Activated CD8-positive, alpha-beta memory T cell treated with anti-CD3 and anti-CD28 coated beads for 4 hours (primary cell): ENCODE measurements at regions not wholly inside any gene's neighbourhood (a gene's known extent, or its start where the extent isn't known, plus 50 kb on each side); places are given as distances from the start of the nearest gene placed in this dataset.

ENCODE experiments used
- DNase-seq, 2 donors: peaks; one replicate each; pipeline ENCODE4 v3.0.0-alpha.2; 2020; ENCODE audit warnings: low read depth in 2 of 2

- no peak for DNase-seq
Measured at GRCh38 chr10:24010436-24010970, 198.4 kb upstream of the KIAA1217 start.

GRCh38 chr10:24012249-24012803 lies 196.6 kb upstream of the KIAA1217 start:
- no peak for DNase-seq

GRCh38 chr10:24027107-24027506 lies 181.8 kb upstream of the KIAA1217 start:
- no peak for DNase-seq

- no peak for DNase-seq
Measured at GRCh38 chr10:24034571-24034970, 174.4 kb upstream of the KIAA1217 start.

GRCh38 chr10:24035761-24036160 lies 173.2 kb upstream of the KIAA1217 start:
- DNase-seq: no peak

- DNase-seq: no peak
Measured at GRCh38 chr10:24039315-24039714, 169.6 kb upstream of the KIAA1217 start.

- no peak for DNase-seq
Measured at GRCh38 chr10:24039897-24040296, 169.0 kb upstream of the KIAA1217 start.

GRCh38 chr10:24041034-24041433 lies 167.9 kb upstream of the KIAA1217 start:
- no peak for DNase-seq

GRCh38 chr10:24041834-24042233 lies 167.1 kb upstream of the KIAA1217 start:
- no peak for DNase-seq

GRCh38 chr10:24042884-24043283 lies 166.1 kb upstream of the KIAA1217 start:
- no peak for DNase-seq

GRCh38 chr10:24046060-24046459 lies 162.9 kb upstream of the KIAA1217 start:
- DNase-seq: no peak

- no peak for DNase-seq
Measured at GRCh38 chr10:24047176-24047575, 161.8 kb upstream of the KIAA1217 start.

- no peak for DNase-seq
Measured at GRCh38 chr10:24054421-24054820, 154.5 kb upstream of the KIAA1217 start.

GRCh38 chr10:24080207-24080606 lies 128.7 kb upstream of the KIAA1217 start:
- DNase-seq: no peak

- no peak for DNase-seq
Measured at GRCh38 chr10:24086296-24087086, 122.4 kb upstream of the KIAA1217 start.

GRCh38 chr10:24091256-24091655 lies 117.7 kb upstream of the KIAA1217 start:
- DNase-seq: no peak

GRCh38 chr10:24096281-24096680 lies 112.7 kb upstream of the KIAA1217 start:
- DNase-seq: no peak

- no peak for DNase-seq
Measured at GRCh38 chr10:24097751-24098207, 111.2 kb upstream of the KIAA1217 start.

- DNase-seq: no peak
Measured at GRCh38 chr10:24104895-24105294, 104.0 kb upstream of the KIAA1217 start.

- no peak for DNase-seq
Measured at GRCh38 chr10:24113901-24114300, 95.0 kb upstream of the KIAA1217 start.

- DNase-seq: no peak
Measured at GRCh38 chr10:24114556-24114955, 94.4 kb upstream of the KIAA1217 start.

GRCh38 chr10:24115403-24115802 lies 93.5 kb upstream of the KIAA1217 start:
- DNase-seq: no peak

GRCh38 chr10:24118246-24118645 lies 90.7 kb upstream of the KIAA1217 start:
- DNase-seq: no peak
